Cardiac muscle cell (in vitro differentiated cells and primary cell): ENCODE measurements at regions not wholly inside any gene's neighbourhood (a gene's known extent, or its start where the extent isn't known, plus 50 kb on each side); places are given as distances from the start of the nearest gene placed in this dataset.
A peak's percentile ranks its signal among the peaks of the same experiment; 100 is the strongest.

ENCODE experiments used
- DNase-seq, 2 donors: peaks; one replicate each; pipeline versions ENCODE4 v3.0.0 to v3.0.0-alpha.2; 2010 to 2017; ENCODE audit warnings: low read depth in 1 of 2, low spot score in 1 of 2
- H3K27ac ChIP-seq: fragments of 200-600 bp; sonication (generic); 2 replicates; pipeline ENCODE4 v1.5.1; 2016
- H3K27me3 ChIP-seq: fragments of 200-600 bp; sonication (generic); 2 replicates; pipeline ENCODE4 v1.6.0; 2016; ENCODE audit warnings: control low read depth
- H3K36me3 ChIP-seq: fragments of 200-600 bp; sonication (generic); 2 replicates; pipeline ENCODE4 v1.5.1; 2016; ENCODE audit warnings: control low read depth
- H3K4me1 ChIP-seq: fragments of 200-600 bp; sonication (generic); 2 replicates; pipeline ENCODE4 v1.8.1; 2017; ENCODE audit warnings: low read depth, mild to moderate bottlenecking, mixed run types
- H3K4me3 ChIP-seq: fragments of 200-600 bp; sonication (generic); 2 replicates; pipeline ENCODE4 v1.5.1; 2016; ENCODE audit warnings: mild to moderate bottlenecking
- H3K9me3 ChIP-seq: fragments of 200-600 bp; sonication (generic); 2 replicates; pipeline ENCODE4 v1.5.1; 2017; ENCODE audit warnings: low read depth, mild to moderate bottlenecking, control low read depth
- CTCF ChIP-seq: IDR thresholded peaks from 2 replicates; pipeline ENCODE4 v1.5.1; 2012; ENCODE audit warnings: low read depth, mild to moderate bottlenecking, low read length

DNA sequence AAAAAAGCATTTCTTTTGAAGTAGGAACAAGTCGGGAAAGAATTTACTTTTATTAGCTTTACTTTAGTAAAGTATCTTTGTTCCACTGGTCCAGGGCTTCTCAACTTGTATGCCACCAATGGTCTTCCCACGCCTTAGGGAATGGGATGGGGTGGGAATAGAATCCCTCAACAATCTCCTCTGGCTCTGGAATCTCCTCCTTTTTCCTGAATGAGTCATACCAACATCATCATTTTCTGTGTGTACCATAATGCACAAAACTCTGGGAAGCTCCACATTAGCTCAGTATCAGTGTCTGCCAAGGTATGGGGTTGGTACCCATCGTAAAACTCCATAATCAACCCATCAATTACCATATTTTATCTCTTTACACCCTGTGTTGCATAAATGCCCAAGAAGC, 159.4 kb upstream of the BMPER start:
- Histone ChIP-seq H3K27me3 (no peaks in the 10 kb centered on the region), H3K4me1 (no peaks in the 10 kb centered on the region), H3K4me3 (no peak overlapping the region), H3K9me3 (no peaks in the 10 kb centered on the region), H3K27ac (no peak overlapping the region), H3K36me3 (no peaks in the 10 kb centered on the region)
- peak in 1 of 2 donors; percentile 58 for DNase-seq
- no peak for TF ChIP-seq CTCF

DNA sequence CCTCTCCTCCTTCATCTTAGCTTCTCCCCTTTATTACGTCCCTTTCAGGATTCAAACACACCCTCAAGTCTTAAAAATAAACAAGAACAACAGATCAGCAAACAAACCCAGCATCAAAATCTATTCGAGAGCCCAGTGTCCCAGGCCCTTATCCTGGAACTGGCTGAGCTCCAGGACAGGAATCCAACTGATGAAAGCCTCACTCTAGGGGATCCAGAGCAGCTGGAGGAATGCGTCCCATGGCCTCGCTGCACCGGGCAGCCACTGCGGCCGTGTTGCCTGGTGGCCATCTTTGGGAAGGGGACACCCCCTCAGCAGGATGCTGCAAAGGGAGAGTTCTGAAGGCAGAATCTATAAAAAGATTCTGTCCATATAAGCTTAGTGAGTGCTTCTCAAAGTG, 156.5 kb upstream of the BMPER start:
- Histone ChIP-seq H3K4me3 (no peak overlapping the region), H3K9me3 (no peaks in the 10 kb centered on the region), H3K4me1 (no peaks in the 10 kb centered on the region), H3K27ac (no peak overlapping the region), H3K27me3 (no peaks in the 10 kb centered on the region), H3K36me3 (no peaks in the 10 kb centered on the region)
- peak; percentile 34 to 71 for DNase-seq
- no peak for TF ChIP-seq CTCF

DNA sequence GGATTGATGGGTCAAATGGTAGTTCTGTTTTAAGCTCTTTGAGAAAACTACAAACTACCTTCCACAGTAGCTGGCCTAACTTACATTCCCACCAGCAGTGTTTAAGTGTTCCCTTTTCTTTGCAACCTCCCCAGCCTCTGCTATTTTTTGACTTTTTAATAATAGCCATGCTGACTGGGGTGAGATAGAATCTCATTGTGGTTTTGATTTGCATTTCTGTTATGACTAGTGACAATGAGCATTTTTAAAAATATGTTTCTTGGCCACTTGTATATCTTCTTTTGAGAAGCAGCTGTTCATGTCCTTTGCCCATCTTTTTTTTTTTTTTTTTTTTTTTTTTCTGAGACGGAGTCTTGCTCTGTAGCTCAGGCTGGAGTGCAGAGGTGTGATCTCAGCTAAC, 155.2 kb upstream of the BMPER start:
- Histone ChIP-seq H3K27ac (no peak overlapping the region), H3K27me3 (no peaks in the 10 kb centered on the region), H3K36me3 (no peaks in the 10 kb centered on the region), H3K4me1 (peaks cover 2% of the 10 kb centered on the region), H3K4me3 (no peak overlapping the region), H3K9me3 (no peaks in the 10 kb centered on the region)
- DNase-seq: peak in 1 of 2 donors; percentile 53
- no peak for TF ChIP-seq CTCF

- TF ChIP-seq CTCF: no peak
- Histone ChIP-seq H3K4me3 (no peak overlapping the region), H3K36me3 (no peaks in the 10 kb centered on the region), H3K27me3 (no peaks in the 10 kb centered on the region), H3K4me1 (peaks cover 10% of the 10 kb centered on the region), H3K27ac (no peak overlapping the region), H3K9me3 (no peaks in the 10 kb centered on the region)
- no peak for DNase-seq
Measured at GRCh38 chr7:33751443-33751842, 153.9 kb upstream of the BMPER start.

DNA sequence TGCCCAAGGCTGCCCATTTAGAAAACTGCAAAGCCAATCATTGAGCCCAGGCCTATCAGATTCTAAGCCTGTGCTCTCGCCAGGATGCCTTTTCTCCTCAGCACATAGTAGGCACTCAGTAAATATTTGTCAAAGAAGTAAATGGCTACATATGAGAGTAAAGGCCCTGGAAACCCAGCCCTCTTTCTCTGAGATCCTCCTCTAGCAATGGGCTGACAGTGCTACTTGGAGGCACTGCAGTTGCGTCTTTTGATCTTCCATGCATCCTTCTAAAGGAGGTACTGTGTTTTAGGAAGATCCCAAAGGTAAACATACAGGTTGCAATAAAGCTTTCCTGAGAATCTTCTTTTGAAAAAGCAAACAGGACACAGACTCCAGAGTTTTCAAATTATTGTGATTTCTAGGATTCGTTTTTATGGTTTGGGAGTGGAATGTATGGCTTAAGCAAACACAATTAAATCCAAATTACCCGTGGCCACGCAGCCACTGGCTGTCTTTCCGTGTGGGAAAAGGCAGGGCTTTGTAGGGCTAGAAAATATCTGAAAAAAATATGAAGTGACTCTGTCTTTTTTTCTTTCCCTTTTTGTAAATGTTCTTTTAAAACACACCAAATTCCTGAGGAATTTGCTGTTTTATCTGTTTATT, 151.3 kb upstream of the BMPER start:
- DNase-seq: no peak
- TF ChIP-seq CTCF: no peak
- H3K36me3 ChIP-seq: no peaks in the 10 kb centered on the region
- H3K9me3 ChIP-seq: no peaks in the 10 kb centered on the region
- H3K4me3 ChIP-seq: no peak overlapping the region
- no peak overlapping the region for H3K27ac ChIP-seq
- no peaks in the 10 kb centered on the region for H3K27me3 ChIP-seq
- H3K4me1 ChIP-seq: peaks cover 10% of the 10 kb centered on the region
